Lung microvascular endothelial cell (primary cell): ENCODE measurements at regions not wholly inside any gene's neighbourhood (a gene's known extent, or its start where the extent isn't known, plus 50 kb on each side); places are given as distances from the start of the nearest gene placed in this dataset.

Experiments used
- DNase-seq, 2 donors: peaks; one replicate each; pipeline versions ENCODE4 v3.0.0 to v3.0.0-alpha.2; 2010; ENCODE audit warnings: low read depth in 2 of 2

- no peak for DNase-seq
Measured at GRCh38 chr14:73782623-73783022, 68.4 kb upstream of the PNMA1 start.

GRCh38 chr14:73780896-73781295 is 66.7 kb upstream of the PNMA1 start:
- no peak for DNase-seq

- DNase-seq: no peak
Measured at GRCh38 chr14:73780391-73780790, 66.2 kb upstream of the PNMA1 start.

- DNase-seq: no peak
Measured at GRCh38 chr14:73778736-73779135, 64.6 kb upstream of the PNMA1 start.

GRCh38 chr14:73777420-73777819 is 63.2 kb upstream of the PNMA1 start:
- DNase-seq: no peak

- DNase-seq: no peak
Measured at GRCh38 chr14:73776194-73776537, 62.0 kb upstream of the PNMA1 start.

GRCh38 chr14:73775339-73776193 is 61.4 kb upstream of the PNMA1 start:
- no peak for DNase-seq

GRCh38 chr14:73774671-73775070 is 60.5 kb upstream of the PNMA1 start:
- DNase-seq: no peak

- no peak for DNase-seq
Measured at GRCh38 chr14:73774241-73774570, 60.0 kb upstream of the PNMA1 start.

GRCh38 chr14:73773441-73774240 is 59.5 kb upstream of the PNMA1 start:
- no peak for DNase-seq

GRCh38 chr14:73771848-73772638 is 57.9 kb upstream of the PNMA1 start:
- peak; percentile 44 to 46 for DNase-seq

- DNase-seq: no peak
Measured at GRCh38 chr14:73770977-73771847, 57.0 kb upstream of the PNMA1 start.

GRCh38 chr14:73768107-73768506 is 53.9 kb upstream of the PNMA1 start:
- peak in 1 of 2 donors; percentile 61 for DNase-seq

- peak; percentile 62 to 91 for DNase-seq
Measured at GRCh38 chr14:73764406-73765280, 50.5 kb upstream of the PNMA1 start.
